ENCODE measurements at regions not wholly inside any gene's neighbourhood (a gene's known extent, or its start where the extent isn't known, plus 50 kb on each side); places are given as distances from the start of the nearest gene placed in this dataset.

DNA sequence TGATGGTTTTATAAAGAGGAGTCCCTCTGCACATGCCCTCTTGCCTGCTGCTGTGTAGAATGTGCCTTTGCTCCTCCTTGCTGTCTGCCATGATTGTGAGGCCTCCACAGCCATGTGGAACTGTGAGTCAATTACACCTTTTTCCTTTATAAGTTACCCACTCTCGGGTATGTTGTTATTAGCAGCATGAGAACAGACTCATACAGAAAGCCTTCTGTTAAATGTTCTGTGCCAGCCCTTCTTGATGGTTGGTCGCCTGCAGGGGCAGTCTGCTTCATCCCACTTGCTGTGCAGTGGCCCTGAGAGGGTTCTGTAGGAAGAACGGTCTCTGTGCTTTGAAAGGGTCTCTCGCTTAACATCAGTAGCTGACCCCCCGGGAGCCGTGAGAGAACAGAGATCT, 248.9 kb upstream of the IGFBP3 start:
- TF ChIP-seq, protein P1, sequence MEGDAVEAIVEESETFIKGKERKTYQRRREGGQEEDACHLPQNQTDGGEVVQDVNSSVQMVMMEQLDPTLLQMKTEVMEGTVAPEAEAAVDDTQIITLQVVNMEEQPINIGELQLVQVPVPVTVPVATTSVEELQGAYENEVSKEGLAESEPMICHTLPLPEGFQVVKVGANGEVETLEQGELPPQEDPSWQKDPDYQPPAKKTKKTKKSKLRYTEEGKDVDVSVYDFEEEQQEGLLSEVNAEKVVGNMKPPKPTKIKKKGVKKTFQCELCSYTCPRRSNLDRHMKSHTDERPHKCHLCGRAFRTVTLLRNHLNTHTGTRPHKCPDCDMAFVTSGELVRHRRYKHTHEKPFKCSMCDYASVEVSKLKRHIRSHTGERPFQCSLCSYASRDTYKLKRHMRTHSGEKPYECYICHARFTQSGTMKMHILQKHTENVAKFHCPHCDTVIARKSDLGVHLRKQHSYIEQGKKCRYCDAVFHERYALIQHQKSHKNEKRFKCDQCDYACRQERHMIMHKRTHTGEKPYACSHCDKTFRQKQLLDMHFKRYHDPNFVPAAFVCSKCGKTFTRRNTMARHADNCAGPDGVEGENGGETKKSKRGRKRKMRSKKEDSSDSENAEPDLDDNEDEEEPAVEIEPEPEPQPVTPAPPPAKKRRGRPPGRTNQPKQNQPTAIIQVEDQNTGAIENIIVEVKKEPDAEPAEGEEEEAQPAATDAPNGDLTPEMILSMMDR (IDR thresholded peaks at IDR 0.05 in 2 of 3, conservative IDR thresholded peaks at IDR 0.05 in 1 of 3; ENCODE audit: borderline replicate concordance in 1 of 3, insufficient read depth in 1 of 3, low read depth in 2 of 3, low read length in 2 of 3), result no peak
- TF ChIP-seq YY1 (IDR thresholded peaks at IDR 0.05; ENCODE audit: extremely low read depth, insufficient replicate concordance, low read depth, low read length) (no peak), EZH2 (IDR thresholded peaks at IDR 0.05) (no peak), POLR2A (IDR thresholded peaks at IDR 0.05; ENCODE audit: borderline replicate concordance, extremely low read depth, insufficient read depth, insufficient read length) (no peak), ZFX (IDR thresholded peaks at IDR 0.05) (no peak), FOSL1 (IDR thresholded peaks at IDR 0.05; ENCODE audit: low read depth) (no peak), POLR2AphosphoS5 (IDR thresholded peaks at IDR 0.05; ENCODE audit: low read depth, low read length) (no peak), EZH2phosphoT487 (IDR thresholded peaks at IDR 0.05; ENCODE audit: borderline replicate concordance) (no peak), SIN3A (IDR thresholded peaks at IDR 0.05; ENCODE audit: low read depth) (no peak)
- TF ChIP-seq, protein P2, sequence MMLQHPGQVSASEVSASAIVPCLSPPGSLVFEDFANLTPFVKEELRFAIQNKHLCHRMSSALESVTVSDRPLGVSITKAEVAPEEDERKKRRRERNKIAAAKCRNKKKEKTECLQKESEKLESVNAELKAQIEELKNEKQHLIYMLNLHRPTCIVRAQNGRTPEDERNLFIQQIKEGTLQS (IDR thresholded peaks at IDR 0.05), result no peak
- TF ChIP-seq, protein P3, sequence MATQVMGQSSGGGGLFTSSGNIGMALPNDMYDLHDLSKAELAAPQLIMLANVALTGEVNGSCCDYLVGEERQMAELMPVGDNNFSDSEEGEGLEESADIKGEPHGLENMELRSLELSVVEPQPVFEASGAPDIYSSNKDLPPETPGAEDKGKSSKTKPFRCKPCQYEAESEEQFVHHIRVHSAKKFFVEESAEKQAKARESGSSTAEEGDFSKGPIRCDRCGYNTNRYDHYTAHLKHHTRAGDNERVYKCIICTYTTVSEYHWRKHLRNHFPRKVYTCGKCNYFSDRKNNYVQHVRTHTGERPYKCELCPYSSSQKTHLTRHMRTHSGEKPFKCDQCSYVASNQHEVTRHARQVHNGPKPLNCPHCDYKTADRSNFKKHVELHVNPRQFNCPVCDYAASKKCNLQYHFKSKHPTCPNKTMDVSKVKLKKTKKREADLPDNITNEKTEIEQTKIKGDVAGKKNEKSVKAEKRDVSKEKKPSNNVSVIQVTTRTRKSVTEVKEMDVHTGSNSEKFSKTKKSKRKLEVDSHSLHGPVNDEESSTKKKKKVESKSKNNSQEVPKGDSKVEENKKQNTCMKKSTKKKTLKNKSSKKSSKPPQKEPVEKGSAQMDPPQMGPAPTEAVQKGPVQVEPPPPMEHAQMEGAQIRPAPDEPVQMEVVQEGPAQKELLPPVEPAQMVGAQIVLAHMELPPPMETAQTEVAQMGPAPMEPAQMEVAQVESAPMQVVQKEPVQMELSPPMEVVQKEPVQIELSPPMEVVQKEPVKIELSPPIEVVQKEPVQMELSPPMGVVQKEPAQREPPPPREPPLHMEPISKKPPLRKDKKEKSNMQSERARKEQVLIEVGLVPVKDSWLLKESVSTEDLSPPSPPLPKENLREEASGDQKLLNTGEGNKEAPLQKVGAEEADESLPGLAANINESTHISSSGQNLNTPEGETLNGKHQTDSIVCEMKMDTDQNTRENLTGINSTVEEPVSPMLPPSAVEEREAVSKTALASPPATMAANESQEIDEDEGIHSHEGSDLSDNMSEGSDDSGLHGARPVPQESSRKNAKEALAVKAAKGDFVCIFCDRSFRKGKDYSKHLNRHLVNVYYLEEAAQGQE (IDR thresholded peaks at IDR 0.05; ENCODE audit: low read depth), result no peak
